Heart left ventricle (tissue), 13 donors: ENCODE measurements at regions not wholly inside any gene's neighbourhood (a gene's known extent, or its start where the extent isn't known, plus 50 kb on each side); places are given as distances from the start of the nearest gene placed in this dataset.

Source experiments
- POLR2A ChIP-seq, 2 donors: fragments of 450-650 bp; IDR thresholded peaks; one replicate each; pipeline ENCODE4 v1.6.1; 2017; ENCODE audit warnings: antibody characterized with exemption in 2 of 2, mild to moderate bottlenecking in 2 of 2, moderate library complexity in 2 of 2
- TF ChIP-seq, protein P1 (sequence below), 12 donors: fragments of 200-600 bp; sonication (generic) in 4 of 12; IDR thresholded peaks; one replicate each; pipeline versions ENCODE4 v1.5.0 to v1.8.0; 2018 to 2022; ENCODE audit warnings: antibody characterized with exemption in 12 of 12, mild to moderate bottlenecking in 5 of 12
- donor health status: ischemic (EF 13 %, LVEDD 7.1; RV severe dilation, severe dysfunction).
- donor health status: DM: no; HTN: yes; CAD: no.
- donor health status: DM: no; HTN: no; CAD: no.
- donor health status: ischemic (EF 25% LVEDD 6.9; RV normal size, moderate dysfunction).
- donor health status: ischemic (EF 25% LVEDD 5.7; RV mildly dilated, moderate dysfunction).
- donor health status: ischemic (EF 35%, LVEDD 5.7; RV mildly dilated, moderate dysfunction).
- donor health status: nonischemic (EF 11% LVEDD 7.7; RV severe dilation, severe dysfunction).
- donor health status: DM: yes; HTN: yes; CAD: no.
- donor health status: PGD.
- donor health status: ischemic (EF 29% LVEDD 5.4; RV normal size, mild dysfunction).
- donor health status: nonischemic (EF 23%, LVEDD 6.1; RV moderate dilation, normal function).

DNA sequence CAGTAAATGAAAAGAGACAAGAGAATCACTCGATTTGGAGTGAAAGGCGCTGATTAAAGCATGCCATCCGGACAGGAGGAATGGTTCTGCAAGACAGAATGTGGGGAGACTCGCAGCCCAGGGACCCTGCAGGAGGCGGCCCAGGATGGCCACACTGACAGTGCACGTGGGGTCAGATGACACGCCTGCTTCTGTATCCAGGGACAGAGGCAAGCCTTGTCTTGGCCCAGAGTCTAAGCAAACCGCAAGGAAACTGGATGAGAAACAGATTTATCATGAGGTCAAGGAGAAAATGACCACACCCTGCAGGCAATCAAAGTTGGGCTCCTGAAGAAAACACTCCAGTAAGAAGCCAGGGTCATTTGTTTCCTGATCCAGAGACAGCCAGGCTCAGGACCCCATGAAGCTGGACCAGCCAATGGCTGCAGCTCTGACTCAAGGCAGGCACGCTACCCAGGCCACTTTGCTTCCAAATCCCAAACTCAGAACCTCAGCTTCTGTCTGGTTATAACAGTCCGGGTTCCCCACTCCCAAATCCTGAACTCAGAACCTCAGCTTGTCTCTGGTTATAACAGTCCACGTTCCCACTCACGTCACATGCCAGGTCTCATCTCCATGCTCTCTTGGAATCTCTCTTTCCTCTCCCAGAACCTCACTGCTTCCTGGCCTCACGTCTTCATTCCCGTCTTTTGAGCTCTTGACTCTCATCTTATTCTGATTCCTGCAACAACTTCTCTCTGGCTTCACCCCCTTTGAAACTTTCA, 144.9 kb upstream of the THBS2 start:
- TF ChIP-seq POLR2A (IDR thresholded peaks at IDR 0.05), result no peak
- TF ChIP-seq, protein P1, sequence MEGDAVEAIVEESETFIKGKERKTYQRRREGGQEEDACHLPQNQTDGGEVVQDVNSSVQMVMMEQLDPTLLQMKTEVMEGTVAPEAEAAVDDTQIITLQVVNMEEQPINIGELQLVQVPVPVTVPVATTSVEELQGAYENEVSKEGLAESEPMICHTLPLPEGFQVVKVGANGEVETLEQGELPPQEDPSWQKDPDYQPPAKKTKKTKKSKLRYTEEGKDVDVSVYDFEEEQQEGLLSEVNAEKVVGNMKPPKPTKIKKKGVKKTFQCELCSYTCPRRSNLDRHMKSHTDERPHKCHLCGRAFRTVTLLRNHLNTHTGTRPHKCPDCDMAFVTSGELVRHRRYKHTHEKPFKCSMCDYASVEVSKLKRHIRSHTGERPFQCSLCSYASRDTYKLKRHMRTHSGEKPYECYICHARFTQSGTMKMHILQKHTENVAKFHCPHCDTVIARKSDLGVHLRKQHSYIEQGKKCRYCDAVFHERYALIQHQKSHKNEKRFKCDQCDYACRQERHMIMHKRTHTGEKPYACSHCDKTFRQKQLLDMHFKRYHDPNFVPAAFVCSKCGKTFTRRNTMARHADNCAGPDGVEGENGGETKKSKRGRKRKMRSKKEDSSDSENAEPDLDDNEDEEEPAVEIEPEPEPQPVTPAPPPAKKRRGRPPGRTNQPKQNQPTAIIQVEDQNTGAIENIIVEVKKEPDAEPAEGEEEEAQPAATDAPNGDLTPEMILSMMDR (IDR thresholded peaks at IDR 0.05), result no peak
